GM21390 (cell line): ENCODE measurements at regions not wholly inside any gene's neighbourhood (a gene's known extent, or its start where the extent isn't known, plus 50 kb on each side); places are given as distances from the start of the nearest gene placed in this dataset.

ENCODE experiments used
- ATAC-seq: cut with Tn5 transposase; IDR thresholded peaks from one replicate; pipeline ENCODE4 v1.9.1; 2021; ENCODE audit not compliant: unreplicated experiment

- ATAC-seq: no peak
These were observed 1475.4 kb downstream of the BRD1 start for GRCh38 chr22:48352086-48352911.

GRCh38 chr22:48351376-48352085, 1476.1 kb downstream of the BRD1 start:
- ATAC-seq: no peak

- no peak for ATAC-seq
These were observed 1477.2 kb downstream of the BRD1 start for GRCh38 chr22:48350456-48350855.

- ATAC-seq: no peak
These were observed 1478.8 kb downstream of the BRD1 start for GRCh38 chr22:48348855-48349254.

GRCh38 chr22:48347311-48347710, 1480.4 kb downstream of the BRD1 start:
- ATAC-seq: no peak

GRCh38 chr22:48346911-48347310, 1480.8 kb downstream of the BRD1 start:
- no peak for ATAC-seq

- no peak for ATAC-seq
These were observed 1481.4 kb downstream of the BRD1 start for GRCh38 chr22:48346311-48346710.

- ATAC-seq: no peak
These were observed 1482.0 kb downstream of the BRD1 start for GRCh38 chr22:48345631-48346030.

- no peak for ATAC-seq
These were observed 1484.2 kb downstream of the BRD1 start for GRCh38 chr22:48343461-48343860.

- ATAC-seq: no peak
These were observed 1484.9 kb downstream of the BRD1 start for GRCh38 chr22:48342732-48343131.

GRCh38 chr22:48342016-48342415, 1485.7 kb downstream of the BRD1 start:
- ATAC-seq: no peak

- no peak for ATAC-seq
These were observed 1486.7 kb downstream of the BRD1 start for GRCh38 chr22:48340727-48341709.

- ATAC-seq: no peak
These were observed 1487.5 kb downstream of the BRD1 start for GRCh38 chr22:48340191-48340590.

- no peak for ATAC-seq
These were observed 1488.6 kb downstream of the BRD1 start for GRCh38 chr22:48338793-48339705.

- no peak for ATAC-seq
These were observed 1489.5 kb downstream of the BRD1 start for GRCh38 chr22:48337957-48338792.

GRCh38 chr22:48336339-48337060, 1491.2 kb downstream of the BRD1 start:
- ATAC-seq: no peak

- ATAC-seq: no peak
These were observed 1492.1 kb downstream of the BRD1 start for GRCh38 chr22:48335442-48336139.

- ATAC-seq: no peak
These were observed 1492.7 kb downstream of the BRD1 start for GRCh38 chr22:48334971-48335370.
